Activated naive CD4-positive, alpha-beta T cell treated with Interleukin-2 at 50 U/mL for 16 hours (primary cell): ENCODE measurements at regions not wholly inside any gene's neighbourhood (a gene's known extent, or its start where the extent isn't known, plus 50 kb on each side); places are given as distances from the start of the nearest gene placed in this dataset.

Source experiments
- DNase-seq: peaks from one replicate; pipeline ENCODE4 v3.0.0-alpha.2; 2020

DNA sequence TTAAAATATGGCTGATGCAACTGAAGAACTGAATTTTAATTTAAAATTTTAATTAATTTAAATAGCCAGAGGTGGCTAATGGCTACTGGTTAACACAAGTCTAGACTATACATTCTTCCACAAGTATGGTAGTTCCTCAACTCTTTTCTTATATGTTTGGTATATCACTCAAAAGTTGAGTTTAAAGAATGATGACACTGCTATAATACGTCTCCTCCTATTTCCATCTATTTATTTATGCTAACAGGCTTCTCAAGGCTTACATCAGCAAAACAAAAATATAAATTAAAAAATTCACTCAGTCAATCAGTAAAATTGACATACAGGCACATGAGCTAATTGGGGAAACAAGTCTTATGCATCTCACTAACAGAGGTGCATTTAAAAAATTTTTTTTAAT, 227.9 kb upstream of the PMFBP1 start:
- no peak for DNase-seq

DNA sequence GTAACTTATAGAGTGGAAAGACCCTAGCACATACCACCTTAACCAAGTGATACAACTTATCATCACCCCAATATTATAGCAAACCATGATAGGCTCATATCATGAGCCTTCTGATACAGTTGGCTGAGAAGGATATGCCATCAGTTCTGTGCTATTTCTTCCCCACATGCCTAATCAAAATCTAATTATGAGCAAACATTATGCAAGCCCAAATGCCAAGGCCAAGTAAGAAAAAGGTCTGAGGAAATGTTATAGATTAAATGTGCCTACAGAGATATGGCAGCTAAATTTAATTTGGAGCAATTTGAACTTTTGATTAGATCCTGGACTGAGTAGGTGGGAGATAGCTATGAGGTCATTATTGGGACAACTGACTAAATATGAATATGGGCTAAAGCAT, 225.9 kb upstream of the PMFBP1 start:
- DNase-seq: no peak

DNA sequence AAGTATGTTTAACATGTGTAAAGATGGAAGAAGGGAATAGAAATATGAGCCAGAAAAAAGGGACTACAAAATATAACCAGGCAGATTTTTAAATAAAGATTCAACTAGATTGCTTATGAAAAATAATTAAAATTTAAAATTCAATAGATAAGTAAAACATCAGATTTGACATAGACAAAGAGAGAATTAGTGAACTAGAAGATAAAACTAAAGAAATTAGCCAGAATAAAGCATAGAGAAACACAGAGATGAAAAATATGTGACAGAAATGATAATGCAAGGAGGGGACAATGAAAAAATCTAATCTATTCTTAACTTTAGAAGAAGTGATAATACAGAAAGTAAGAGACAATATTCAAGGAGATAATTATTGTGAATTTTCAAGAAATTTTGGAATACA, 222.6 kb upstream of the PMFBP1 start:
- no peak for DNase-seq

DNA sequence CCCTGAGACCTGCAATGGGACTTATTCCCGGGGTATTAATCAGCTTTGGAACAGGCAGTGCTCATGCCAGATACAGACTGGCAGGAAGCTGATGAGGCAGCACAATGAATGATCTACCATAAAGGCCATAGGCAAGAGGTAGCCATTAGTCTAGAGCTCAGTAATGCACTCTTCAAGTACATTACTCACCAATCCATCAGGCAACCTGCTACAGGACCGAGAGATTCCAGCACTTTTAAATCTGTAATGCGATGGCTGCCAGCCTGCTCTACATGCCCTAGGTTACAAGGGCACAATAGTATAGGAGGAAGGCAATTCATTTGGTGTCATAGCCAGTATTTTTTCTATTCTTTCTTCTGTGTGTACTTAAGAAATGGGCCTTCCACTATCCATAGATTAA, 217.8 kb upstream of the PMFBP1 start:
- DNase-seq: no peak

DNA sequence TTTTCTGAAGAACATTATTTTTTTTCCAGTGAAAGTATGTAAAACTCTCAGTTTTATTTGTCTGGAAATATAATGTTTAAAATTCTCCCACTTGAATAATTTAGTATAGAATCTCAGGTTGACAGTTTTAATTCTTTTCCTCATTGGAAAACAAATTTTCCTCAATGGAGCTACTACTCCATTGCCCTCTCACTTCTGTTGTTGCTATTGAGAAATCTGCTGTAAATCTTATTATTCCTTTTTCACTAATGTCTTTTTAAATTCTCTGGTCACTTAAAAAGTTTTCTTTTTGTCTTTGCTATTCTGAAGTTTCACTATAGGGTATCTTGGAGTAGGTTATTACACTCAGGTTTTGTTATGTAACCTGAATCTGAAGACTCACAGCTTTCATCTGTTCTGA, 216.1 kb upstream of the PMFBP1 start:
- no peak for DNase-seq

DNA sequence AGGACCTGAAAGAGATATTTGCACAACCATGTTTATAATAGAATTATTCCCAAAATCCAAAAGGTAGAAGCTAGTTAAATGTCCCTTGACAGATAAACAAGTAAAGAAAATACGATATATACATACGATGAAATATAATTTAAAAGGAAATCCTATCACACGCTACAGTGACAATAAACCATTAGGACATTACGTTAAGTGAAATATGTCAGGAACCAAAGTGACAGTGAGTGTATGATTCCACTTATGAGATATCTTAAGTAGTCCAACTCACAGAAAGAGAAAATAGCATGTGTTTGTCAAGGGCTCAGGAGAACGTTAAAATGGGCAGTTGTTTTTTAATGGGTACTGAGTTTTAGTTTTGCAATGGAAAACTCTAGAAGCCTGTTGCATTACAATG, 212.7 kb upstream of the PMFBP1 start:
- DNase-seq: no peak

DNA sequence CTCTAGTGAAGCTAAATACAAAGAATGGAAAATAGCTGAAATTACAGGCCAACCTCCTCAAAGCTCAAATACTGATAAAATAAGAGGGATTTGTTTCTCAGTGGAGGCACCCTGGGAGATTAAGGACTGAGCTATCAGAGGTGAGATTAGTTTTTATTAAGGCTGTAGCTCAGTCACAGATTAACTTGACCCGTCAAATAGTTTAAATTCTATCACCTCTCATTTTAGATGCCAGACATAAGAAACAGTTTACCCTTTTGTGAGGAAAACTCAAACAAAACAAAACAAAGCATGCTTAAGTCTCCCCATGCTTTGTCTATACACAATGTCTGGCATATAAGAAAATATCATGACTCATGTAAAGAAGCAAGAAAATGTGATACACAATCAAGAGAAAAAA, 208.3 kb upstream of the PMFBP1 start:
- DNase-seq: no peak

DNA sequence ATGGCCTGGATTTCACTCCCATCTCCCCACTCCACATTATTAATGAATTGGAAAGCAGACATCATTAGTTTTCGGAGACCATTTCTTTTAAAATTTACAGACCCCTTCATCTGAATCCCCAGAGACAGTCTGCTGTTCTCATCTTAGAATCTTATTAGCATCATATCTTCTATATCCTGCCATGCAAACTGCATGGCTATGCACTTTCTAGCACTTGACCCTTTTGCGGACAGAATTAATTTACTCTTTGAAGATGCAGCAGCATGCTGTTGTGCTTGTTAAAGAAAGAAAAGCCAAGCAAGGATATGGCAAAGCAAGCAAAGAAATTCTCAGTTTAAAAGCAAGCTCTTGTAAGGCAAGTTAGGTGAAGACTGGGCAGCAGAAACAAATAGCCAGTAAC, 201.2 kb upstream of the PMFBP1 start:
- DNase-seq: no peak

DNA sequence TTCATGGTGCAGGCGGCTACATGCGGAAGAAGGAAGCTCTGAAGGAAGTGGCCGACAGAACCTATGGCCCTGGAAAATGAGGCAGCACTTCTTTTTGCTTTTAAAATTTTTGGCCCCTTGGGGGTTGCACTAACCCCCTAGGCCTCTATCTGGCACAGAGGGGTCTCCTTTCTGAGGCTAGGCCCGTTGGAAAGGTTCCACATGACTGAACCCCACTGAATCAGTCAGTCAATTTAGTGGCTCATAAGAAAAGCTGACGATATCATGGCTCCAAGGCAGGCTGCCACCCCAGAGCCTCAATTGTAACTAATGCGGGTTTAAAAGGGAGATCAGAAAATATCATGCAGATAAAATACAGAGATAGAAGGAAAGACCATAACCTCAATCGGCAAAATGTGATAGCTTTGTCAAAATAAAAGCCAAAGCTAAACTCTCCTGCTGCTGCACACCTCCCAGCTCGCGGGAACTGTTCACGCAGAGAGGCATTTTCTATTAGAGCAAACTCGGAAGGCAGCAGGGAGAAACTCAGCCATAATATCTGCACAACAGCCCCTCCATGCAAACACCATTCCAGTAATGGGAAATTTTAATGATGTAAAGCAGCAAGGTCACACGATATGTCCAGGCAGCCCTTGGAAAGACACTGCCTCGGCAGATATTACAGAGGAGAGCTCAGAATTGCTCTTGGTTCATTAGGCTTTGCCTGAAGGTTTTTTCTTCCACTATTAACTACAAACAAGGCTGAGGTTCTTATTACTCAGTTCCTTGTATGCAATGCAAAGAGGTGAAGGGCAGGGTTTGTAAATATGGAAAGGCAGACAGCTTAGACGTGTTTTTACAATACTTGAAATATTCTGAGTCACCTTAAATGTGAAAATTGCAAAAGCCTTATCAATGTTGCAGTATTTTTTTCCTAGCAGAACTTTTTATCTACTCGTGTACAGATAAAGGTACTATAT, 200.4 kb upstream of the PMFBP1 start:
- DNase-seq: no peak

DNA sequence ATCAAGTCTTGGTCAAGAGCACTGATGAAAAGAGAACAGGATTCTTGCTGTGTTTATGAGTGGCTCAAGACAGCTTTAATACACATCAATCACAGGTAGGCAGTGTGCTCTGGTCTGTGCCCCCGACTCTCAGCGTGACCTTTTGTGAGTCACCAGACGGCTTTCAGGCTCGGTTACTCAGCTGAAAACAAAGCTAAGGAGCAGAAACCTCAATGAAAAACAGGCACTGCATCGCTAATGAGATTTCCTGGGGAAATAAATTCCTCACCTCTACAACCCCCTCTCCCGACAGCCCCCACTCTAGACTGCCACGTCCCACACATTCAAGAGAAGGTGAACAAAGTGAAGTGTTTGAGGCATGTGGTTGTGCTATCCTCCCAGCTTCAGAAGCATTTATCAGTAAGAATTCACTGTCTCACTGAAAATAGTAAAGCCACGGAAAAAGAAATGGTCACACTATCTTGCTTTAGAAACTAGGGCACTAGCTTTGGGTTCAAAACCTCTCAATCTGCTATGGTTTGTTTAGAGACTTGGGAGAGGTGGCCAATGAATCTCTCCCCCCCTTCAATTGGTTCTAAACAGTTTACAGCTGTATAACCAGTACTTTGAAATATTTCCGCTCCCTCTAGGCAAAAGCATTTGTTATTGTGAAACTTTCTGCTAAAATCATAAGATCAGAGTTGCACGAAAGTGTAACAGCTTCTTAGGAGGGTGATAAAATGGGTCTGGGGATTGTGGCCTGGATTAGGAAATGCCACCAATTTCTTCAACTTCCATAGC, 199.5 kb upstream of the PMFBP1 start:
- DNase-seq: no peak

DNA sequence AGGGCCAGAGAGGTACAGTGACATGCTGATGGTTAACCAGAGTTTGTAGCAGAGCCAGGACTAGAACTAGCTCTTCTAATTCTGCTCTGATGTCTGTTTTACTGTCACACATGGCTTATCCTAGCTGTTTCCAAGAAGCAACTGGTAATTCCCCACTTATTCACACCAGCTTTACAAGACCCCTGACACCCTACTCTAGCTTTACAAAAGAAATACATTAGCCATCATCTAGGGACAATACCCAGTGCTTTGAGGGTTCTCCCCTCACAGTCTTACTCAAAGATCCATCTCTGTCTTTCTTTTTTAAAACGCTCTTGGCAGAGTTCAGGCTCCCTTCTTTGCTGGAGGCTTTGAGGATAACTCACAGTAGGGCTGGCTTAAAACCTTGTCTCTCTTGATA, 197.3 kb upstream of the PMFBP1 start:
- DNase-seq: no peak

DNA sequence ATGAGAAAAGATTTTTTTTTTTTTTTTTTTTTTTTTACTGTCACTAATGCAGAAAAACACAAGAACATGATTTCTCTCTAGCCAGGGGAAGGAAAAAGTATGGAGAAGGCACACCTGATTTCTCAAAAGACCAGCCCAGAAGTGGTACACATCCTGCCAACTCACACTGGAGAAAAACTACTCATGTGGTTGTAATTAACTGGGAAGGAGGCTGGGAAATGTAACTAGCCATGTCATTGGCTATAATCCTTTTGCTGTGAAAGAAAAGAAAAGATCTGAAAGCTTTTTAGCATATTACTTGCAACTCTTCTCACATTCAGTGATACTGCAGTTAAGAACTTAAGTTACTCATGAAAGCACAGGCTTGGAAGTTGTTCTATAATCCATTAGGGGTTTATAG, 195.9 kb upstream of the PMFBP1 start:
- DNase-seq: no peak

DNA sequence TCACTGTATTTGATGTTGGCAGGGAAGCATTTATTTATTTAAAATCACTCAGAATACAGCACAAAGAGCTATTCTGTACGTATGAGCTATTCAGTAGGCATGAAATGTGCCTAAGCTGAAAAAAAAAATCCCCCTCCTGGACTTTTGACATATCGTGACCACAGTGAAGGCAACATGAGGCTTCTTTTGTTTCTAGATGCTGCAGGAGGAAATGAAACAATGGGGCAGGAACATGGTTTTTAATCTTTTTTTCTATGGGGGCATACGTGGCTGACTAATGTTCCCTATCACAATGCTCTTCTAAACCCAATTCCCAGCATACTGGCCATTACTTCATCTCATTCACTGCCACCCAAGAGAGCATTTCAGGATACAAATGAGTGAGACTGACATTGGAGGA, 191.0 kb upstream of the PMFBP1 start:
- no peak for DNase-seq

DNA sequence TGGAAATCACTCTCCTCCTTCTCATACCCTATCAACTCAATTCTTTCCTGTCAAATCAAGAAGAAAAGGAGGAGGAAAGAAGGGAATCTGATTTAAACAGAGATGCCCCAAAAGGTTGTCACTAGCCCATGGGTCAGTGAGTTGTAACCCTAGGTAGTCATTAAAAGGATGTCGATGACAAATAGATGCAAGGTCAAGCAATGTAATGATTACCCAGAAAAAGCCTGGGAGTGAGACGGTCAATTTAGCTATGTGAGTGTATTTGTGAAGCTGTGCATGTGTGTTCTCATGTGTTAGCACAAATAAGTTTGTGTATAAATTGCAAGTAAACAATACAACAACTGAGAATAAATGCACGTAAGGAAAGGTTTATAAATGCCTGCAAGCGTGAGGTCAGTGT, 190.5 kb upstream of the PMFBP1 start:
- DNase-seq: no peak

DNA sequence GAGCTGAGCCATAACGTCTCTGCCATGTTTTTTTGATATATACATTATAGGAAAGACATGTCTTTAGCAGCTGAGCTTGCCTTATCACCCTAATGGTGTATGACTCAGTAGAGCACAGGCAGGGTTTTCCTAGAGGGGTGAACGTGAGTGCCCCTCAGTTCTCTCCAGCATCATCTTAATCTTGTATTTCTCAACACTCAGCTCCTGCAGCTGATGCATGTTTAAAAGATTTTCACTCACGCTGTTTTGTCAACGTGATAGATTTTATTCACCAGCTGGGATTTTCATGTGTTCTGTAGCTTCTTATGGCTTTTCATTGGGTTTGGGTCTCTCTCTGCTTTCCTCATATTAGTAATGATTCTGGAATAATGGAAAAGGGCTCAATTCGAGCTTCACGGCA, 186.0 kb upstream of the PMFBP1 start:
- no peak for DNase-seq

DNA sequence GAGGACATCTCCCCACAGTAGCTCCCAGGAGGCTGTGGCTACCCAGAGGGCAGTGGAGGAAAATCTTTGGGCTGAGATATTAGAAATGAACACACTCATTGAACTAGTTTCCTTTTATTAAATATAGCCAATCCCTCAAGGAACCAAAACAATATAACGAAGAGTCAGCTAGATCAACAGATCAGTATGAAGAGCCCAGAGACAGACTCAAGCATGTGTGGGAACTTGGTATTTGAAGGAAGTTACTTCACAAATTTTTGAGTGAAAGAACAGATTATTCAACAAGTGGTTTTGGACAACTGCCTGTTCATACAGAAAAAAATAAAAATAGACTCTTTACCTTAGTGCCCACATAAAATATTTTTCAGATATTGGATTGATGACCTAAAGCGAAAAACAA, 183.6 kb upstream of the PMFBP1 start:
- DNase-seq: no peak

DNA sequence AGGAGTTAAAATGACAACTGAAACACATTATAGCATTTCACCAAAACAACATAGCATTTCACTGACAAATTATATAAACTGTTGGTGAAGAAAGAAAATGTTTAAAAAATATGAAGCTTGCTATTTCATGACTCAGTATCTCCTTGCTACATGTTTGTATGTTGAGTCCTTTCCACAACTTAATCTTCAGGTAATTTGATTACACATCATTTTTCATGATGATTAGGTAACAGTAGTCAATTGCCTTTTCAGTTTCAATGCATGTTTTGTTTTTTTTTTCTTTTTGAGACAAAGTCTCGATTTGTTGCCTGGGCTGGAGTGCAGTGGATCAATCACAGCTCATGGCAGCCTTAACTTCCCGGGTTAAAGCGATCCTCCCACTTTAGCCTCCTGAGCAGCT, 177.8 kb upstream of the PMFBP1 start:
- DNase-seq: no peak

DNA sequence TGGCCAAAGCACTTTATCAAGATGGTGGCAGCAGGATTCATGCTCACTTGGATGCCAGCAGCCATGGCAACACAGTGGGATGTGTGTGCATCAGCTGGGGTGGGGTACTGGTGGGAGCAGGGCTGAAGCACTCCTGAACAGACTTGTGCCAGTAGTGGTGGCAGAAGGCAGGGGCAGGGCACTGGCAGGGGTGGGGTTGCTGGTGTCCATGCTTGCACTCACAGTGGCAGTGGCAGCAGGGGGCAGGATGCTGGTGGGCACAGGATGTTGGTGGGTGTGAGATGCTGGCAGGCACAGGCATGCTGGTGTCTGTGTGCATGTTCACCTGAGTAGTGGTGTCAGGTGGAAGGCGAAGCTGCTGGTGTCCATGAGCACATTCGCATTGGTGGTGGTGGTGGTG, 161.0 kb upstream of the PMFBP1 start:
- DNase-seq: no peak

DNA sequence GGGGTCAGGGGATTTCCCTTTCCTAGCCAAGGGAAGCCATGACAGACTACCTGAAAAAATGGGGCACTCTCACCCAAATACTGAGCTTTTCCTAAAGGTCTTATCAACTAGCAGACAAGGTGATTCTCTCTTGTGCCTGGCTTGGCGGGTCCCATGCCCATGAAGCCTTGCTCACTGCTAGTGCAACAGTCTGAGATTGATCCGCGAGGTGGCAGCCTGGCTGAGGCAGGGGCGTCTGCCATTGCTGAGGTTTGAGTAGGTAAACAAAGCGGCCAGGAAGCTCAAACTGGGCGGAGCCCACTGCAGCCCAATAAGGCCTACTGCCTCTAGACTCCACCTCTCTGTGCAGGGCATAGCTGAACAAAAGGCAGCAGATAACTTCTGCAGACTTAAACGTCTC, 152.6 kb upstream of the PMFBP1 start:
- DNase-seq: no peak

DNA sequence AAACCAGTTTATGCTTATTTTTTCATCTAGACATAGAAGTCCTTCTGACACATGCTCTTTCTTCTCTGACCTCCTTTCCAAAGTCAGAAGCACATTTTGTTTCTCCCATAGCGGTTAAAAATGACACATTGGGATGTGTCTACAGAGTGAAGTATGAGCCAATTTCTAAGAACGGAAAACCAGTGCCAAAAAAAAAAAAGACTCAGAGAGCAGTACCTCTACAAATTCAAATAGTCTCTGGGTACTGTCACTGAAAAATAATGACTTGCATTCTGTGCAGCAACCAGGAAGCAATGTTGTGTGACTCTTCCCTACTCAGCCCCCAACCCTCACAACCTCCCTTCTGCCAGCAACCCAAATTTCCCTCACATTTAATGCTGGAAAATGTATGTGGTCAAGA, 145.5 kb upstream of the PMFBP1 start:
- no peak for DNase-seq

DNA sequence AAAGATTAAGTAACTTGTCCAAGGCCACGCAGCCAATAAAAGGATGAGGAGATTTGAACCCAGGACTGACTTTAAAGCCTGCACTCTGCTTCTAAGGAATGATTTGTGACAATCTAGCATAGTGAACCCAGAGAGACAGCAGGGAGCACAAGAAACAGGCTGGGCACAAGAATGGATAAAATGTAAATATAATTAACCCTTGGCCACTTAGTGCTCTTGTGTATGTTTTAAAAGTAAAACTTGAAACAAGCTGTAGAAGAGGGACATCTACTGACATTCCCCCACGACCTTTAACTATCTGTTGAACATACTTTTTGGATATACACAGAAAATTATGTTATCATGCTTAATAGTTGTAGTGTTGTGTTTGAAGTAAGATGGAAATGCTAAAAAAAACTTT, 141.9 kb upstream of the PMFBP1 start:
- no peak for DNase-seq

DNA sequence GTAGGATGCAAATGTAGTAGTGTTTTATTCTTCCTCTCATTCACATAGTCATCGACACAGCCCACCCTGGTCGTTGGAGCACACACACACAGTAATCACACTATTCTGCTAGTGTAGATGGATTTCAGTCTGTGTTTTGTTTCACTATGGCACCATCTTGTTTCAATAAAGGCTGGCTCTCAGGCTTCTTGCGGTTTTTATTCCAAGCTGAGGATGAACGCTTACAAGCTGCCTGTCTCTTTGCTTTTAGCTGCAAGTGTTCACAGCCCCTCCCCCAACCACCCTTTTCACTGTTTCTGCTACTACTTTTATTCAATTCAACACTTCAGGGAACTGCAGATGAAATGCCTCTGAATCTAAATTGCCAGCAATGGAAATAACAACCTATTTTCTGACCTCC, 140.9 kb upstream of the PMFBP1 start:
- no peak for DNase-seq

DNA sequence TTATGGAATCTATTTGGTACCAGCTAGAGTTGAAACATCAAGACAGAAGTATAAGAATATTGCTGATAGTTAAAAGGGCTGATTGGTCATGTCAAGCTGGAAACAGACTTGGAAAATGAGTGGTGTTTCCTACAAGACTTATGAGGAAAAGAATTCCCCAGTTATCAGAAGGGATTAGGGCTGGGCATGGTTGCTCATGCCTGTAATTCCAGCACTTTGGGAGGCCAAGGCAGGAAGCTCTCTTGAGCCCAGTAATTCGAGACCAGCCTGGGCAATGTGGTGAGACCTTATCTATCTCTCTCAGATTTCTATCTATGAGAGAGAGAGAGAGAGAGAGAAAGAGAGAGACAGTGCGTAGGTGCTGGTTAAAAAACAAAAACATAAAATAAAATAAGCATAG, 139.5 kb upstream of the PMFBP1 start:
- DNase-seq: no peak

DNA sequence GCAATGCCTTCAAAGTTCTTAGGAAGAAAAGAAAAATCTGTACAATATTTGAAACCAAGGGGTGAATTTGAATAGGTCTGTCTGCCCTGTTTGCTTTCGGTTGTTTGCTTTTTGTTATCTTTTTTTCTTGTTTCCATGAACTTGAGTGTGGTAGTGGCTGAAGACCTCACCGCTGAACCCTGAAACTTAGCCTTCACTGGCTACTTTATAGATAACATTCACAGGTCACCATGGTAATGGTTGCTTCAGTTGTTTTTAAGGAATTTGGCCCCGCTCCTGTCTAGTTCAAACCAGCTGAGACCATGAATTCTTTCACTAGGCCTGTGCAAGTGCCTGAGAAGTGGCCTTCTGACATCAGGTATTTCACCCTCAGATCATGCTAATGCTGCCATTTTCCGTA, 137.0 kb upstream of the PMFBP1 start:
- DNase-seq: no peak
